ENCODE measurements at regions not wholly inside any gene's neighbourhood (a gene's known extent, or its start where the extent isn't known, plus 50 kb on each side); places are given as distances from the start of the nearest gene placed in this dataset.

GRCh38 chr2:63668466-63668865, 79.7 kb downstream of the MDH1 start:
- TF ChIP-seq CTCF (IDR thresholded peaks at IDR 0.05; ENCODE audit: low read length) (no peak), EZH2phosphoT487 (IDR thresholded peaks at IDR 0.05; ENCODE audit: low read length) (no peak), EZH2 (optimal IDR thresholded peaks at IDR 0.05; ENCODE audit: low read depth, low read length) (no peak)
